CD14-positive monocyte (primary cell): ENCODE measurements at regions not wholly inside any gene's neighbourhood (a gene's known extent, or its start where the extent isn't known, plus 50 kb on each side); places are given as distances from the start of the nearest gene placed in this dataset.

Experiments
- DNase-seq, 3 donors: peaks; one replicate each; pipeline ENCODE4 v3.0.0-alpha.2; 2011 to 2022
- H2AFZ ChIP-seq: 2 replicates; pipeline ENCODE4 v1.6.0; 2012; ENCODE audit warnings: mild to moderate bottlenecking, low read depth, low read length, inconsistent platforms; ENCODE audit not compliant: insufficient read depth, poor library complexity, severe bottlenecking
- H3K27ac ChIP-seq, 2 donors: 1 replicate in 1 of 2; 2 replicates in 1 of 2; pipeline ENCODE4 v1.5.1; 2012 to 2013; ENCODE audit warnings: low read length in 2 of 2, control low read depth in 1 of 2, inconsistent platforms in 1 of 2, low read depth in 1 of 2, mild to moderate bottlenecking in 1 of 2
- H3K27me3 ChIP-seq, 2 donors: one replicate each; pipeline versions ENCODE4 v1.6.0 to v1.6.1; 2011 to 2013; ENCODE audit warnings: low read length in 2 of 2; ENCODE audit not compliant: control insufficient read depth in 2 of 2, insufficient read depth in 2 of 2
- H3K36me3 ChIP-seq, 2 donors: replicated peaks in 1 of 2; 1 replicate in 1 of 2; 2 replicates in 1 of 2; pipeline versions ENCODE4 v1.5.1 to v1.6.1; 2012 to 2013; ENCODE audit warnings: low read length in 2 of 2, control low read depth in 1 of 2, inconsistent platforms in 1 of 2, mild to moderate bottlenecking in 1 of 2; ENCODE audit not compliant: insufficient read depth in 2 of 2, control insufficient read depth in 1 of 2
- H3K4me1 ChIP-seq, 2 donors: 1 replicate in 1 of 2; 2 replicates in 1 of 2; pipeline versions ENCODE4 v1.5.1 to v1.6.1; 2012 to 2013; ENCODE audit warnings: low read length in 2 of 2, control low read depth in 1 of 2, inconsistent platforms in 1 of 2, mild to moderate bottlenecking in 1 of 2, moderate library complexity in 1 of 2; ENCODE audit not compliant: insufficient read depth in 2 of 2, control insufficient read depth in 1 of 2
- H3K4me2 ChIP-seq: replicated peaks from 2 replicates; pipeline ENCODE3; 2012; ENCODE audit warnings: low read length, moderate library complexity, mild to moderate bottlenecking; ENCODE audit not compliant: poor library complexity, severe bottlenecking; ENCODE audit errors: extremely low read depth
- H3K4me3 ChIP-seq, 3 experiments: fragments of 200-600 bp in 1 of 3; sonication (generic) in 1 of 3; replicated peaks in 1 of 3; 1 replicate in 2 of 3; 2 replicates in 1 of 3; pipeline ENCODE4 v1.5.1; 2011 to 2013; ENCODE audit warnings: low read length in 3 of 3, mild to moderate bottlenecking in 3 of 3, control low read depth in 2 of 3, low read depth in 2 of 3, inconsistent platforms in 1 of 3, moderate library complexity in 1 of 3
- H3K79me2 ChIP-seq: 2 replicates; pipeline ENCODE4 v1.6.0; 2012; ENCODE audit warnings: mild to moderate bottlenecking, control low read depth, inconsistent platforms, low read length, moderate library complexity; ENCODE audit not compliant: insufficient read depth
- H3K9ac ChIP-seq: 2 replicates; pipeline ENCODE4 v1.6.0; 2017; ENCODE audit warnings: low read length, mild to moderate bottlenecking; ENCODE audit not compliant: insufficient read depth, poor library complexity, severe bottlenecking
- H3K9me3 ChIP-seq, 2 donors: replicated peaks in 1 of 2; 1 replicate in 1 of 2; 2 replicates in 1 of 2; pipeline versions ENCODE4 v1.5.1 to v1.6.1; 2012 to 2013; ENCODE audit warnings: low read length in 2 of 2, control low read depth in 1 of 2; ENCODE audit not compliant: control insufficient read depth in 1 of 2, insufficient read depth in 1 of 2
- H4K20me1 ChIP-seq: 2 replicates; pipeline ENCODE4 v1.6.0; 2012; ENCODE audit warnings: mild to moderate bottlenecking, low read length, control low read depth, moderate library complexity; ENCODE audit not compliant: insufficient read depth
- H3K27ac Mint-ChIP-seq, 7 donors: one replicate each; pipeline ENCODE4 v1.8.0; 2020; ENCODE audit warnings: mild to moderate bottlenecking in 7 of 7, mixed read lengths in 7 of 7, moderate library complexity in 6 of 7, inconsistent platforms in 2 of 7
- H3K27me3 Mint-ChIP-seq, 3 donors: one replicate each; pipeline ENCODE4 v1.8.0; 2021 to 2022; ENCODE audit warnings: low read depth in 3 of 3, mild to moderate bottlenecking in 3 of 3, mixed read lengths in 3 of 3, moderate library complexity in 3 of 3, inconsistent platforms in 1 of 3
- H3K36me3 Mint-ChIP-seq, 2 donors: one replicate each; pipeline ENCODE4 v1.8.0; 2020; ENCODE audit warnings: mixed read lengths in 2 of 2, inconsistent platforms in 1 of 2, mild to moderate bottlenecking in 1 of 2
- H3K4me1 Mint-ChIP-seq: one replicate; pipeline ENCODE4 v1.8.0; 2020; ENCODE audit warnings: mild to moderate bottlenecking, mixed read lengths
- H3K4me3 Mint-ChIP-seq, 2 donors: one replicate each; pipeline ENCODE4 v1.8.0; 2020; ENCODE audit warnings: mild to moderate bottlenecking in 2 of 2, mixed read lengths in 2 of 2, moderate library complexity in 1 of 2
- H3K9me3 Mint-ChIP-seq, 7 donors: one replicate each; pipeline ENCODE4 v1.8.0; 2020 to 2022; ENCODE audit warnings: mixed read lengths in 7 of 7, mild to moderate bottlenecking in 6 of 7, moderate library complexity in 6 of 7, inconsistent platforms in 2 of 7
- CTCF ChIP-seq: fragments of 200-600 bp; IDR thresholded peaks from one replicate; pipeline ENCODE4 v1.8.0; 2022; ENCODE audit warnings: antibody characterized with exemption, mild to moderate bottlenecking
- WGBS: methylation state at CpG from one replicate; pipeline ENCODE4 v1.1.5; 2013; ENCODE audit warnings: missing lambda C conversion rate; ENCODE audit not compliant: insufficient coverage; 5-methylcytosine and 5-hydroxymethylcytosine counted together
- intact Hi-C, 2 donors: fragments of 100-400 bp; cut with micrococcal nuclease; formaldehyde crosslinking; loops; one replicate each; pipeline versions ENCODE4 v1.15.0 to v1.15.1; 2023

- H3K27ac ChIP-seq: peak overlapping the region; percentile 43 to 74
- H3K27me3 Mint-ChIP-seq: peaks cover 0 to 4% (median 0%) of the 10 kb centered on the region in 3 donors
- H3K4me3 ChIP-seq: peak overlapping the region in 1 of 3 experiments; percentile 8
- H3K36me3 ChIP-seq: no peaks in the 10 kb centered on the region
- no peaks in the 10 kb centered on the region for H3K79me2 ChIP-seq
- peaks cover 13 to 31% (median 22%) of the 10 kb centered on the region in 7 donors for H3K9me3 Mint-ChIP-seq
- 44% methylated on average over 3 of the region's 6 CpGs for WGBS
- peak overlapping the region in 1 of 2 donors; percentile 56 for H3K4me3 Mint-ChIP-seq
- peaks cover 36% of the 10 kb centered on the region for H3K4me1 Mint-ChIP-seq
- no peaks in the 10 kb centered on the region for H4K20me1 ChIP-seq
- no peak for TF ChIP-seq CTCF
- peak in 2 of 3 donors; percentile 31 to 50 for DNase-seq
- H2AFZ ChIP-seq: peak overlapping the region; percentile 46
- no peak overlapping the region for H3K4me2 ChIP-seq
- H3K4me1 ChIP-seq: peaks cover 31 to 45% of the 10 kb centered on the region in 2 donors
- H3K36me3 Mint-ChIP-seq: peaks cover 3 to 6% of the 10 kb centered on the region in 2 donors
- intact Hi-C loops: no loop called here
- H3K9me3 ChIP-seq: peaks cover 19 to 22% of the 10 kb centered on the region in 2 donors
- no peaks in the 10 kb centered on the region for H3K27me3 ChIP-seq
- H3K9ac ChIP-seq: no peak overlapping the region
- H3K27ac Mint-ChIP-seq: peak overlapping the region; percentile 72 to 91 (median 84)
These were observed 239.0 kb upstream of the APCDD1 start for GRCh38 chr18:10215446-10215845.

- intact Hi-C loops: no loop called here
- no peak overlapping the region for H3K4me2 ChIP-seq
- Mint-ChIP-seq H3K27me3 (peaks cover 0 to 3% (median 0%) of the 10 kb centered on the region in 3 donors), H3K36me3 (peaks cover 2 to 9% of the 10 kb centered on the region in 2 donors), H3K27ac (no peak overlapping the region), H3K4me1 (peaks cover 36% of the 10 kb centered on the region), H3K4me3 (no peak overlapping the region), H3K9me3 (peaks cover 13 to 43% (median 29%) of the 10 kb centered on the region in 7 donors)
- no peak for DNase-seq
- peaks cover 31 to 45% of the 10 kb centered on the region in 2 donors for H3K4me1 ChIP-seq
- WGBS: 90% methylated on average over 2 of the region's 2 CpGs
- H3K4me3 ChIP-seq: no peak overlapping the region
- H3K9ac ChIP-seq: no peak overlapping the region
- no peaks in the 10 kb centered on the region for H3K27me3 ChIP-seq
- peaks cover 23 to 32% of the 10 kb centered on the region in 2 donors for H3K9me3 ChIP-seq
- H3K36me3 ChIP-seq: no peaks in the 10 kb centered on the region
- H4K20me1 ChIP-seq: no peaks in the 10 kb centered on the region
- H3K27ac ChIP-seq: peak overlapping the region in 1 of 2 donors; percentile 3
- H3K79me2 ChIP-seq: no peaks in the 10 kb centered on the region
- no peak overlapping the region for H2AFZ ChIP-seq
- no peak for TF ChIP-seq CTCF
These were observed 237.6 kb upstream of the APCDD1 start for GRCh38 chr18:10216791-10217190.
